Neural progenitor cell (in vitro differentiated cells): ENCODE measurements at regions not wholly inside any gene's neighbourhood (a gene's known extent, or its start where the extent isn't known, plus 50 kb on each side); places are given as distances from the start of the nearest gene placed in this dataset.

Experiments
- DNase-seq: peaks from one replicate; pipeline ENCODE4 v3.0.0-alpha.2; 2016; ENCODE audit warnings: low spot score
- H2AFZ ChIP-seq: fragments of 200-600 bp; sonication (generic); replicated peaks from 2 replicates; pipeline ENCODE4 v1.6.1; 2016; ENCODE audit warnings: antibody characterized with exemption
- H3F3A ChIP-seq: fragments of 200-600 bp; sonication (generic); 2 replicates; pipeline ENCODE4 v1.6.1; 2016; ENCODE audit warnings: antibody characterized with exemption, low read depth
- H3K27ac ChIP-seq: fragments of 200-600 bp; sonication (generic); 2 replicates; pipeline ENCODE4 v1.5.1; 2016; ENCODE audit warnings: mild to moderate bottlenecking
- H3K27me3 ChIP-seq: fragments of 200-600 bp; sonication (generic); 2 replicates; pipeline ENCODE4 v1.6.1; 2016; ENCODE audit warnings: mild to moderate bottlenecking, moderate library complexity
- H3K36me3 ChIP-seq: fragments of 200-600 bp; sonication (generic); 2 replicates; pipeline ENCODE4 v1.5.1; 2016
- H3K4me1 ChIP-seq: fragments of 200-600 bp; sonication (generic); 2 replicates; pipeline ENCODE4 v1.6.1; 2016; ENCODE audit warnings: mixed run types
- H3K4me2 ChIP-seq: fragments of 200-600 bp; sonication (generic); 2 replicates; pipeline ENCODE4 v1.6.1; 2016
- H3K4me3 ChIP-seq: fragments of 200-600 bp; sonication (generic); 2 replicates; pipeline ENCODE4 v1.5.1; 2016
- H3K79me2 ChIP-seq: fragments of 200-600 bp; sonication (generic); 2 replicates; pipeline ENCODE4 v1.6.1; 2016; ENCODE audit warnings: low read depth
- H3K9ac ChIP-seq: fragments of 200-600 bp; sonication (generic); 2 replicates; pipeline ENCODE4 v1.6.1; 2016
- H3K9me3 ChIP-seq: fragments of 200-600 bp; sonication (generic); 2 replicates; pipeline ENCODE4 v1.5.1; 2016; ENCODE audit warnings: low read depth
- H4K20me1 ChIP-seq: fragments of 200-600 bp; sonication (generic); 2 replicates; pipeline ENCODE4 v1.6.1; 2016; ENCODE audit warnings: low read depth
- H3K27ac Mint-ChIP-seq: 3 replicates; pipeline ENCODE4 v1.8.0; 2021; ENCODE audit warnings: mixed read lengths
- H3K27me3 Mint-ChIP-seq: 2 replicates; pipeline ENCODE4 v1.8.0; 2022; ENCODE audit warnings: low read depth, mild to moderate bottlenecking, inconsistent platforms, moderate library complexity, mixed read lengths; ENCODE audit not compliant: insufficient read depth
- H3K36me3 Mint-ChIP-seq: 3 replicates; pipeline ENCODE4 v1.8.0; 2021; ENCODE audit warnings: mixed read lengths
- H3K4me1 Mint-ChIP-seq: 3 replicates; pipeline ENCODE4 v1.8.0; 2021; ENCODE audit warnings: mixed read lengths
- H3K4me3 Mint-ChIP-seq: 3 replicates; pipeline ENCODE4 v1.8.0; 2021; ENCODE audit warnings: mild to moderate bottlenecking, moderate library complexity, mixed read lengths
- H3K9me3 Mint-ChIP-seq: 3 replicates; pipeline ENCODE4 v1.8.0; 2020; ENCODE audit warnings: mixed read lengths
- EZH2 ChIP-seq: fragments of 200-600 bp; sonication (generic); IDR thresholded peaks from 2 replicates; pipeline ENCODE4 v1.6.1; 2017; ENCODE audit warnings: antibody characterized with exemption, mild to moderate bottlenecking, moderate library complexity
- EZH2phosphoT487 ChIP-seq: fragments of 200-600 bp; sonication (generic); IDR thresholded peaks from 2 replicates; pipeline ENCODE4 v1.6.1; 2017; ENCODE audit warnings: antibody characterized with exemption
- TF ChIP-seq, protein P1 (sequence below): fragments of 200-600 bp; sonication (generic); IDR thresholded peaks from 2 replicates; pipeline ENCODE4 v1.5.1; 2017; ENCODE audit warnings: antibody characterized with exemption, mild to moderate bottlenecking

GRCh38 chr1:4565801-4566449, 88.5 kb upstream of the AJAP1 start:
- no peak overlapping the region for H3K4me3 ChIP-seq
- H3K36me3 Mint-ChIP-seq, result no peaks in the 10 kb centered on the region
- H2AFZ ChIP-seq, result no peak overlapping the region
- H3F3A ChIP-seq, result no peaks in the 10 kb centered on the region
- no peaks in the 10 kb centered on the region for H3K9me3 Mint-ChIP-seq
- peaks cover 8% of the 10 kb centered on the region for H3K4me1 ChIP-seq
- H3K27me3 Mint-ChIP-seq, result peaks cover 2% of the 10 kb centered on the region
- H3K27me3 ChIP-seq, result no peaks in the 10 kb centered on the region
- H3K4me1 Mint-ChIP-seq, result peaks cover 12% of the 10 kb centered on the region
- H3K36me3 ChIP-seq, result no peaks in the 10 kb centered on the region
- H3K27ac ChIP-seq, result no peak overlapping the region
- no peaks in the 10 kb centered on the region for H4K20me1 ChIP-seq
- H3K79me2 ChIP-seq, result no peaks in the 10 kb centered on the region
- no peaks in the 10 kb centered on the region for H3K9me3 ChIP-seq
- no peak overlapping the region for H3K27ac Mint-ChIP-seq
- no peak overlapping the region for H3K9ac ChIP-seq
- no peak overlapping the region for H3K4me2 ChIP-seq
- TF ChIP-seq, protein P1, sequence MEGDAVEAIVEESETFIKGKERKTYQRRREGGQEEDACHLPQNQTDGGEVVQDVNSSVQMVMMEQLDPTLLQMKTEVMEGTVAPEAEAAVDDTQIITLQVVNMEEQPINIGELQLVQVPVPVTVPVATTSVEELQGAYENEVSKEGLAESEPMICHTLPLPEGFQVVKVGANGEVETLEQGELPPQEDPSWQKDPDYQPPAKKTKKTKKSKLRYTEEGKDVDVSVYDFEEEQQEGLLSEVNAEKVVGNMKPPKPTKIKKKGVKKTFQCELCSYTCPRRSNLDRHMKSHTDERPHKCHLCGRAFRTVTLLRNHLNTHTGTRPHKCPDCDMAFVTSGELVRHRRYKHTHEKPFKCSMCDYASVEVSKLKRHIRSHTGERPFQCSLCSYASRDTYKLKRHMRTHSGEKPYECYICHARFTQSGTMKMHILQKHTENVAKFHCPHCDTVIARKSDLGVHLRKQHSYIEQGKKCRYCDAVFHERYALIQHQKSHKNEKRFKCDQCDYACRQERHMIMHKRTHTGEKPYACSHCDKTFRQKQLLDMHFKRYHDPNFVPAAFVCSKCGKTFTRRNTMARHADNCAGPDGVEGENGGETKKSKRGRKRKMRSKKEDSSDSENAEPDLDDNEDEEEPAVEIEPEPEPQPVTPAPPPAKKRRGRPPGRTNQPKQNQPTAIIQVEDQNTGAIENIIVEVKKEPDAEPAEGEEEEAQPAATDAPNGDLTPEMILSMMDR, result no peak
- TF ChIP-seq EZH2phosphoT487 (no peak), EZH2 (no peak)
- H3K4me3 Mint-ChIP-seq, result no peak overlapping the region
- DNase-seq, result no peak

DNA sequence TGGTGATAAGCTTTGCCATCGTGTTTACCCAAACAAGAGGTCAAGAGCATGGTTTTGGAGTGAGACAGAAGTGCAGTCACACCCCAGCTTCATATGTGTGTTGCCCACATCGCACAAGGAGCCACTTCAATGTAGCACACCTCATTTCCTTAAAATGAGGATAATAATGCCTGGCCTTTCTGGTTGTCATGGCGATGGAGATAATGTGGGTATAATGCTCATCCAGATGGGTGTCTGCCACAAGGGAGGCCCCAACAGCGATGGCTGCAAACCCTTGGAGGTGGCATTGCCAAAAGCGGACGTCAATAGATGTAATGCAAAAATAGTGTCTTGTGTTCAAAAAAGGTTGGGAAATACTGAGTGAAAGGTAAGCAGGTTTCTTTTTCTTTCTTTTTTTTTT, 83.1 kb upstream of the AJAP1 start:
- no peaks in the 10 kb centered on the region for H4K20me1 ChIP-seq
- H3K4me3 ChIP-seq, result no peak overlapping the region
- peaks cover 13% of the 10 kb centered on the region for H3K4me1 ChIP-seq
- TF ChIP-seq EZH2 (no peak), EZH2phosphoT487 (no peak)
- TF ChIP-seq, protein P1, result no peak
- peaks cover 17% of the 10 kb centered on the region for H3K4me1 Mint-ChIP-seq
- no peaks in the 10 kb centered on the region for H3K79me2 ChIP-seq
- H3K27me3 ChIP-seq, result no peaks in the 10 kb centered on the region
- no peaks in the 10 kb centered on the region for H3K9me3 ChIP-seq
- H3K27me3 Mint-ChIP-seq, result peaks cover 8% of the 10 kb centered on the region
- H3F3A ChIP-seq, result no peaks in the 10 kb centered on the region
- peak overlapping the region; percentile 34 for H3K4me2 ChIP-seq
- peaks cover 4% of the 10 kb centered on the region for H3K9me3 Mint-ChIP-seq
- H3K27ac ChIP-seq, result no peak overlapping the region
- H3K36me3 Mint-ChIP-seq, result no peaks in the 10 kb centered on the region
- H3K4me3 Mint-ChIP-seq, result no peak overlapping the region
- no peak overlapping the region for H3K27ac Mint-ChIP-seq
- no peak for DNase-seq
- H2AFZ ChIP-seq, result no peak overlapping the region
- H3K9ac ChIP-seq, result no peak overlapping the region
- H3K36me3 ChIP-seq, result no peaks in the 10 kb centered on the region

- no peak for DNase-seq
- Histone ChIP-seq H4K20me1 (no peaks in the 10 kb centered on the region), H3K27ac (no peak overlapping the region), H3K9ac (no peak overlapping the region), H3K4me3 (no peak overlapping the region), H3K4me1 (peaks cover 13% of the 10 kb centered on the region), H3K27me3 (no peaks in the 10 kb centered on the region), H3F3A (no peaks in the 10 kb centered on the region), H3K79me2 (no peaks in the 10 kb centered on the region), H3K4me2 (no peak overlapping the region), H3K36me3 (no peaks in the 10 kb centered on the region), H3K9me3 (peaks cover 7% of the 10 kb centered on the region), H2AFZ (no peak overlapping the region)
- peaks cover 9% of the 10 kb centered on the region for H3K4me1 Mint-ChIP-seq
- no peak overlapping the region for H3K27ac Mint-ChIP-seq
- no peaks in the 10 kb centered on the region for H3K36me3 Mint-ChIP-seq
- no peak for TF ChIP-seq EZH2
- no peak for TF ChIP-seq EZH2phosphoT487
- TF ChIP-seq, protein P1, result no peak
- H3K4me3 Mint-ChIP-seq, result no peak overlapping the region
- H3K9me3 Mint-ChIP-seq, result peaks cover 12% of the 10 kb centered on the region
- H3K27me3 Mint-ChIP-seq, result peaks cover 8% of the 10 kb centered on the region
Measured at GRCh38 chr1:4573526-4573925, 80.9 kb upstream of the AJAP1 start.
